HepG2 (cell line): ENCODE measurements at regions not wholly inside any gene's neighbourhood (a gene's known extent, or its start where the extent isn't known, plus 50 kb on each side); places are given as distances from the start of the nearest gene placed in this dataset.

Source experiments
- BRCA1 ChIP-seq: sonication (generic); formaldehyde crosslinking; IDR thresholded peaks from 2 replicates; pipeline ENCODE4 v1.4.0; 2020; ENCODE audit warnings: missing genetic modification reagents
- BRF2 ChIP-seq: sonication (generic); formaldehyde crosslinking; IDR thresholded peaks from 2 replicates; pipeline ENCODE4 v1.8.1; 2022; ENCODE audit warnings: mild to moderate bottlenecking, missing genetic modification reagents
- EP300 ChIP-seq, 3 experiments: sonication (generic) in 1 of 3; formaldehyde crosslinking in 1 of 3; IDR thresholded peaks; 2 replicates each; pipeline versions ENCODE4 v1.5.1 to v1.6.1; 2011 to 2020; ENCODE audit warnings: low read depth in 2 of 3, low read length in 2 of 3, borderline replicate concordance in 1 of 3, improper control_type of control experiment in 1 of 3, mild to moderate bottlenecking in 1 of 3, missing genetic modification reagents in 1 of 3, moderate library complexity in 1 of 3
- LCORL ChIP-seq, 2 experiments: fragments of 450-650 bp in 1 of 2; sonication (generic) in 1 of 2; formaldehyde crosslinking in 1 of 2; IDR thresholded peaks; 2 replicates each; pipeline versions ENCODE4 v1.5.0 to v1.6.1; 2017 to 2020; ENCODE audit warnings: antibody characterized with exemption in 1 of 2, missing genetic modification reagents in 1 of 2
- MTA3 ChIP-seq: sonication (generic); formaldehyde crosslinking; IDR thresholded peaks from 2 replicates; pipeline ENCODE4 v1.4.0; 2020; ENCODE audit warnings: missing genetic modification reagents
- MTF1 ChIP-seq: sonication (generic); formaldehyde crosslinking; IDR thresholded peaks from 2 replicates; pipeline ENCODE4 v1.5.0; 2020; ENCODE audit warnings: missing genetic modification reagents
- MXI1 ChIP-seq: IDR thresholded peaks from 3 replicates; pipeline ENCODE4 v1.6.1; 2012; ENCODE audit warnings: low read depth, low read length, inconsistent platforms, borderline replicate concordance
- PHF20 ChIP-seq: sonication (generic); formaldehyde crosslinking; IDR thresholded peaks from 2 replicates; pipeline ENCODE4 v1.5.0; 2020; ENCODE audit warnings: mild to moderate bottlenecking, missing genetic modification reagents
- RBFOX2 ChIP-seq: fragments of 200-400 bp; formaldehyde crosslinking; IDR thresholded peaks from 2 replicates; pipeline ENCODE4 v1.6.1; 2017; ENCODE audit warnings: low read depth, mild to moderate bottlenecking, low read length
- TBP ChIP-seq: sonication (generic); formaldehyde crosslinking; IDR thresholded peaks from 2 replicates; pipeline ENCODE4 v1.5.0; 2020; ENCODE audit warnings: missing genetic modification reagents
- TEAD3 ChIP-seq: optimal IDR thresholded peaks from 2 replicates; pipeline ENCODE3; 2016; ENCODE audit warnings: borderline replicate concordance
- U2AF2 ChIP-seq: fragments of 200-400 bp; formaldehyde crosslinking; IDR thresholded peaks from 2 replicates; pipeline ENCODE4 v1.6.1; 2017; ENCODE audit warnings: low read depth, mild to moderate bottlenecking, low read length
- WIZ ChIP-seq: sonication (generic); formaldehyde crosslinking; IDR thresholded peaks from 2 replicates; pipeline ENCODE4 v1.5.1; 2020; ENCODE audit warnings: mild to moderate bottlenecking, missing genetic modification reagents
- ZBTB7A ChIP-seq: sonication (generic); formaldehyde crosslinking; IDR thresholded peaks from 2 replicates; pipeline ENCODE4 v1.8.0; 2022; ENCODE audit warnings: mild to moderate bottlenecking, missing genetic modification reagents
- ZNF10 ChIP-seq: sonication (generic); formaldehyde crosslinking; IDR thresholded peaks from 2 replicates; pipeline ENCODE4 v1.4.0; 2020; ENCODE audit warnings: mild to moderate bottlenecking, low read depth, missing genetic modification reagents, borderline replicate concordance
- ZNF34 ChIP-seq: sonication (generic); formaldehyde crosslinking; IDR thresholded peaks from 2 replicates; pipeline ENCODE4 v1.4.0; 2020; ENCODE audit warnings: mild to moderate bottlenecking, missing genetic modification reagents, borderline replicate concordance
- ZNF615 ChIP-seq: sonication (generic); formaldehyde crosslinking; IDR thresholded peaks from 2 replicates; pipeline ENCODE4 v1.5.0; 2020; ENCODE audit warnings: mild to moderate bottlenecking, missing genetic modification reagents, borderline replicate concordance
- ZNF678 ChIP-seq: sonication (generic); formaldehyde crosslinking; IDR thresholded peaks from 2 replicates; pipeline ENCODE4 v1.4.0; 2020; ENCODE audit warnings: mild to moderate bottlenecking, missing genetic modification reagents
- ZNF768 ChIP-seq: sonication (generic); formaldehyde crosslinking; IDR thresholded peaks from 2 replicates; pipeline ENCODE4 v1.4.0; 2020; ENCODE audit warnings: missing genetic modification reagents
- TF ChIP-seq, protein P1 (sequence below), 2 experiments: sonication (generic) in 1 of 2; formaldehyde crosslinking in 1 of 2; IDR thresholded peaks; 2 replicates each; pipeline versions ENCODE4 v1.4.0 to v1.6.1; 2018 to 2020; ENCODE audit warnings: missing genetic modification reagents in 2 of 2, borderline replicate concordance in 1 of 2, low read depth in 1 of 2, mild to moderate bottlenecking in 1 of 2, missing biosample characterization in 1 of 2
- TF ChIP-seq, protein P2 (sequence below): sonication (generic); formaldehyde crosslinking; IDR thresholded peaks from 2 replicates; pipeline ENCODE4 v1.5.1; 2020; ENCODE audit warnings: mild to moderate bottlenecking, missing genetic modification reagents, moderate library complexity
- TF ChIP-seq, protein P3 (sequence below): sonication (generic); formaldehyde crosslinking; IDR thresholded peaks from 2 replicates; pipeline ENCODE4 v1.5.0; 2020; ENCODE audit warnings: mild to moderate bottlenecking, missing genetic modification reagents

- TF ChIP-seq, protein P1, sequence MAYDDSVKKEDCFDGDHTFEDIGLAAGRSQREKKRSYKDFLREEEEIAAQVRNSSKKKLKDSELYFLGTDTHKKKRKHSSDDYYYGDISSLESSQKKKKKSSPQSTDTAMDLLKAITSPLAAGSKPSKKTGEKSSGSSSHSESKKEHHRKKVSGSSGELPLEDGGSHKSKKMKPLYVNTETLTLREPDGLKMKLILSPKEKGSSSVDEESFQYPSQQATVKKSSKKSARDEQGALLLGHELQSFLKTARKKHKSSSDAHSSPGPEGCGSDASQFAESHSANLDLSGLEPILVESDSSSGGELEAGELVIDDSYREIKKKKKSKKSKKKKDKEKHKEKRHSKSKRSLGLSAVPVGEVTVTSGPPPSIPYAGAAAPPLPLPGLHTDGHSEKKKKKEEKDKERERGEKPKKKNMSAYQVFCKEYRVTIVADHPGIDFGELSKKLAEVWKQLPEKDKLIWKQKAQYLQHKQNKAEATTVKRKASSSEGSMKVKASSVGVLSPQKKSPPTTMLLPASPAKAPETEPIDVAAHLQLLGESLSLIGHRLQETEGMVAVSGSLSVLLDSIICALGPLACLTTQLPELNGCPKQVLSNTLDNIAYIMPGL (CRISPR knock-in tag; IDR thresholded peaks at IDR 0.05; ENCODE audit: borderline replicate concordance in 1 of 2, low read depth in 1 of 2): peak; percentile 80 to 83; a peak in 3 of 4 replicates
- TF ChIP-seq U2AF2 (no peak), RBFOX2 (peak; percentile 40; the same call in 1 of the 2 replicates), ZNF615 (CRISPR knock-in tag) (no peak), TBP (CRISPR knock-in tag) (no peak), EP300 (IDR thresholded peaks at IDR 0.05; ENCODE audit: low read depth in 2 of 2, low read length in 2 of 2) (peak; percentile 52 to 94; a peak in 3 of 4 replicates), EP300 (CRISPR knock-in tag; IDR thresholded peaks at IDR 0.05; ENCODE audit: borderline replicate concordance) (peak; percentile 99), MTF1 (CRISPR knock-in tag) (no peak), ZNF34 (CRISPR knock-in tag) (peak; percentile 98; the same call in 1 of the 2 replicates), LCORL (IDR thresholded peaks at IDR 0.05) (no peak), LCORL (CRISPR knock-in tag; IDR thresholded peaks at IDR 0.05) (peak; percentile 99), TEAD3 (CRISPR knock-in tag) (peak; percentile 95), BRF2 (CRISPR knock-in tag) (no peak), WIZ (CRISPR knock-in tag) (peak; percentile 60; the same call in 1 of the 2 replicates), ZNF768 (CRISPR knock-in tag) (peak; percentile 96), MXI1 (peak; percentile 85; the same call in 1 of the 3 replicates), PHF20 (CRISPR knock-in tag) (0 out of 2 replicates have a peak, but pooled peaks have one; percentile 50), MTA3 (CRISPR knock-in tag) (no peak), ZBTB7A (CRISPR knock-in tag) (peak; percentile 57; the same call in 1 of the 2 replicates), ZNF678 (CRISPR knock-in tag) (no peak), BRCA1 (CRISPR knock-in tag) (no peak), ZNF10 (CRISPR knock-in tag) (no peak)
- TF ChIP-seq, protein P2, sequence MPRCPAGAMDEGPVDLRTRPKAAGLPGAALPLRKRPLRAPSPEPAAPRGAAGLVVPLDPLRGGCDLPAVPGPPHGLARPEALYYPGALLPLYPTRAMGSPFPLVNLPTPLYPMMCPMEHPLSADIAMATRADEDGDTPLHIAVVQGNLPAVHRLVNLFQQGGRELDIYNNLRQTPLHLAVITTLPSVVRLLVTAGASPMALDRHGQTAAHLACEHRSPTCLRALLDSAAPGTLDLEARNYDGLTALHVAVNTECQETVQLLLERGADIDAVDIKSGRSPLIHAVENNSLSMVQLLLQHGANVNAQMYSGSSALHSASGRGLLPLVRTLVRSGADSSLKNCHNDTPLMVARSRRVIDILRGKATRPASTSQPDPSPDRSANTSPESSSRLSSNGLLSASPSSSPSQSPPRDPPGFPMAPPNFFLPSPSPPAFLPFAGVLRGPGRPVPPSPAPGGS: peak; percentile 98; the same call in 1 of the 2 replicates
- TF ChIP-seq, protein P3, sequence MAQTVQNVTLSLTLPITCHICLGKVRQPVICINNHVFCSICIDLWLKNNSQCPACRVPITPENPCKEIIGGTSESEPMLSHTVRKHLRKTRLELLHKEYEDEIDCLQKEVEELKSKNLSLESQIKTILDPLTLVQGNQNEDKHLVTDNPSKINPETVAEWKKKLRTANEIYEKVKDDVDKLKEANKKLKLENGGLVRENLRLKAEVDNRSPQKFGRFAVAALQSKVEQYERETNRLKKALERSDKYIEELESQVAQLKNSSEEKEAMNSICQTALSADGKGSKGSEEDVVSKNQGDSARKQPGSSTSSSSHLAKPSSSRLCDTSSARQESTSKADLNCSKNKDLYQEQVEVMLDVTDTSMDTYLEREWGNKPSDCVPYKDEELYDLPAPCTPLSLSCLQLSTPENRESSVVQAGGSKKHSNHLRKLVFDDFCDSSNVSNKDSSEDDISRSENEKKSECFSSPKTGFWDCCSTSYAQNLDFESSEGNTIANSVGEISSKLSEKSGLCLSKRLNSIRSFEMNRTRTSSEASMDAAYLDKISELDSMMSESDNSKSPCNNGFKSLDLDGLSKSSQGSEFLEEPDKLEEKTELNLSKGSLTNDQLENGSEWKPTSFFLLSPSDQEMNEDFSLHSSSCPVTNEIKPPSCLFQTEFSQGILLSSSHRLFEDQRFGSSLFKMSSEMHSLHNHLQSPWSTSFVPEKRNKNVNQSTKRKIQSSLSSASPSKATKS (CRISPR knock-in tag): peak; percentile 92; the same call in 1 of the 2 replicates
These were observed 165.6 kb upstream of the IER5L start (continued) for GRCh38 chr9:129343424-129344375.
